ENCODE measurements at regions not wholly inside any gene's neighbourhood (a gene's known extent, or its start where the extent isn't known, plus 50 kb on each side); places are given as distances from the start of the nearest gene placed in this dataset.

GRCh38 chr16:59591480-59591879, 857.4 kb upstream of the GOT2 start:
- H3K9me3 Mint-ChIP-seq, result peaks cover 0 to 15% (median 0%) of the 10 kb centered on the region in 9 donors
- ATAC-seq (no peak), DNase-seq (no peak)
- H3K27me3 Mint-ChIP-seq, result no peaks in the 10 kb centered on the region
- H3K4me3 Mint-ChIP-seq, result no peak overlapping the region
- no peak overlapping the region for H3K27ac Mint-ChIP-seq
- POLR2A ChIA-PET, result no interaction called here
- no peaks in the 10 kb centered on the region for H3K4me1 Mint-ChIP-seq
- no peaks in the 10 kb centered on the region for H3K36me3 Mint-ChIP-seq

DNA sequence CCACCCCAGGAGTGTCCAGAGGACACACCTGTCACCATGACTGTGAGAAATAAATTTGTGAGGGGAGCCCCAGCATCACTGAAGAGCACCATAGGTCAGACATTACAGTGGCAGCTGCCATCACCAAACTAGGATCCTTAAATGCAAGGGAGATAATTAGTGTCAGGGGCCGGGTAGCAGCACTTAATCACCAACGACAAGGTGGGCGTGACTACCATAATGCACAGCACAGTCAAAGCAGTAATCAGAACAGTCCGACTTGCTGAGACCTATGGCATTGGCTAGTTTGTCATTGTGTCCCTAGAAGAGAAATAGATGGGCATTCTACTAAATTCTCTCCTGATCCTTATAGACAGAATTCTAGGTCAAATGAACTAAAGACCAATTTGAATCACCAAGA, 856.7 kb upstream of the GOT2 start:
- Mint-ChIP-seq H3K4me3 (no peak overlapping the region), H3K27ac (no peak overlapping the region), H3K27me3 (no peaks in the 10 kb centered on the region), H3K9me3 (peaks cover 0 to 15% (median 0%) of the 10 kb centered on the region in 9 donors), H3K4me1 (no peaks in the 10 kb centered on the region), H3K36me3 (no peaks in the 10 kb centered on the region)
- POLR2A ChIA-PET, result no interaction called here
- ATAC-seq, result no peak
- no peak for DNase-seq

- no peaks in the 10 kb centered on the region for H3K27me3 Mint-ChIP-seq
- H3K9me3 Mint-ChIP-seq, result peaks cover 0 to 17% (median 6%) of the 10 kb centered on the region in 9 donors
- no peaks in the 10 kb centered on the region for H3K4me1 Mint-ChIP-seq
- H3K36me3 Mint-ChIP-seq, result no peaks in the 10 kb centered on the region
- DNase-seq (no peak), ATAC-seq (no peak)
- no peak overlapping the region for H3K27ac Mint-ChIP-seq
- H3K4me3 Mint-ChIP-seq, result no peak overlapping the region
- POLR2A ChIA-PET, result no interaction called here
These were observed 852.2 kb upstream of the GOT2 start for GRCh38 chr16:59586331-59586730.

- Mint-ChIP-seq H3K27ac (no peak overlapping the region), H3K36me3 (no peaks in the 10 kb centered on the region), H3K4me1 (no peaks in the 10 kb centered on the region), H3K27me3 (no peaks in the 10 kb centered on the region), H3K9me3 (peaks cover 0 to 14% (median 2%) of the 10 kb centered on the region in 9 donors), H3K4me3 (no peak overlapping the region)
- POLR2A ChIA-PET, result no interaction called here
- ATAC-seq, result no peak
- DNase-seq, result no peak
These were observed 840.2 kb upstream of the GOT2 start for GRCh38 chr16:59574296-59574695.

DNA sequence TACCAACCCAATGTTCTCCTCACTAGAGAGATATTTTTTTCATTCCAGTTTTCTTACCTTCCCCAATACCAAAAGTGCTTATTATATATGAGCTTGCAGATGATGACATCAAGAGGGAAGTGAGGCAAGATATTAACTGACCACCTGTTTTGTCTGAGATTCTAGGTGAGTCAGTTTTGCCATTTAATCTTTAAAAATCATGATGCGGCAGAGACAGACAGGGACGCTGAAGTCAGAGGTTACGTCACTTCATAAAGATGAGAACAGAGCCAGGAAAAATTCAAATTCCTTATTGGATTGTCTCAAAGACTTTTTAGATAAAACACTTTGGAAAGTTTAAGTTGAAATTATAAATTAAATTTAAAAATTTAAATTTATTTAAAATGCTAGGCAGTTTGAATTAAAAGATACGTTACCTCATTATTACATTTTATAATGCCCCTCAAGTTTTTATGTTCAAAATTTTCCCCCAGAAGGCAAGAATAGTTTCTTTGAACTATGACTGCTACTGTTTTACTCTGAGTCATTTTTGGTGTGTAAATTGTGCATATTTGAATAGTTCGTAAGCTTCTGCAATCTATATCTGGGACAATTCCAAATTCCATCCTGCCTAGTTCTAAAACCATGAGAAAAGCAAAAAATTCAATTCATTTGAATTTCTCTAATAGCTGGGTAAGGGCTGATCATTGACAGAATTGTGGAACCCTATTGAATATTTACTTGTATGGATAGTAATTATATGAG, 839.6 kb upstream of the GOT2 start:
- H3K27me3 Mint-ChIP-seq, result no peaks in the 10 kb centered on the region
- H3K4me1 Mint-ChIP-seq, result no peaks in the 10 kb centered on the region
- DNase-seq (no peak), ATAC-seq (no peak)
- no peaks in the 10 kb centered on the region for H3K36me3 Mint-ChIP-seq
- no peak overlapping the region for H3K27ac Mint-ChIP-seq
- H3K9me3 Mint-ChIP-seq, result peaks cover 0 to 14% (median 2%) of the 10 kb centered on the region in 9 donors
- POLR2A ChIA-PET, result no interaction called here
- no peak overlapping the region for H3K4me3 Mint-ChIP-seq

DNA sequence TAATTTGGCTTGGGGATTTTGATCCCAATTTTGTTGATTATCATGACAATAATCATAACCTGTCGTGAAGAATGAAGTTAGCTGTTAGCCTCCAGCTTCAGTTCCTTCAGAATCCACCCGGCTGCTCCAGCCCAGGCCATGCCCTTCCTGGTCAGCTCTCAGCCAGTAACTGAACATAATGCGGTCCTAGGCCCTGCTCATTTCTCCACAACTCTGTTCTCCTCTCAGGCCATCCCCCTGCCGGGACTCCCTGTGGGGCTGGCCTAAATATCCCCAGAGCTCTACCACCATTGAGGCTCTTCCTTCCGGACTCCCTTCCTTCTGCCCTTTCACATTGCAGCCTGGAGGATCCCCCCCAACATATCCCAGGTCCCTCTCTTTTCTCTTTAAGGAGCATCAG, 833.4 kb upstream of the GOT2 start:
- DNase-seq (no peak), ATAC-seq (no peak)
- H3K27me3 Mint-ChIP-seq, result no peaks in the 10 kb centered on the region
- no peak overlapping the region for H3K27ac Mint-ChIP-seq
- H3K4me3 Mint-ChIP-seq, result no peak overlapping the region
- POLR2A ChIA-PET, result no interaction called here
- peaks cover 0 to 17% (median 5%) of the 10 kb centered on the region in 9 donors for H3K9me3 Mint-ChIP-seq
- no peaks in the 10 kb centered on the region for H3K4me1 Mint-ChIP-seq
- H3K36me3 Mint-ChIP-seq, result no peaks in the 10 kb centered on the region

GRCh38 chr16:59566446-59566845, 832.3 kb upstream of the GOT2 start:
- H3K27ac Mint-ChIP-seq, result no peak overlapping the region

DNA sequence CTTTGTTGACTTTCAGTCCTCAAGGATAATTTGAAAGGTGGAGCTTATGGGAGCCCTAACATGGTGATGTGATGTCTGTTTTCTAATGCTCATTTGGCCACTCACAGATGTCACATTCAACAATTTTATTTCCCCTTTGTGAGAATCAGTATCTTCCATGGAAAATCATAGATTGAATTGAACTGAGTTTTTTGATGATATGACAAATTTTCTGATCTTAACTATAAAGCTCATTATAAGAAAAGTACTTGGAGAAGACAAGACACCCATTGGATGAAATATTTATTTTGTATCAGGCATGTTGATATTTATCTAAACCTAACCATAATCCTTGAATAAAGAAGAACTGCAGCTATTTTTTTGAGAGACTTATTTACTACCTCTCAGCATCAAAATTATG, 824.6 kb upstream of the GOT2 start:
- ATAC-seq, result no peak

More at GRCh38 chr16:59566446-59566845, 832.3 kb upstream of the GOT2 start:
- H3K4me3 Mint-ChIP-seq, result no peak overlapping the region
- no peaks in the 10 kb centered on the region for H3K4me1 Mint-ChIP-seq
- ATAC-seq (no peak), DNase-seq (no peak)
- H3K9me3 Mint-ChIP-seq, result peaks cover 0 to 17% (median 3%) of the 10 kb centered on the region in 9 donors
- POLR2A ChIA-PET, result no interaction called here
- H3K36me3 Mint-ChIP-seq, result no peaks in the 10 kb centered on the region
- H3K27me3 Mint-ChIP-seq, result no peaks in the 10 kb centered on the region

GRCh38 chr16:59552164-59552563, 818.0 kb upstream of the GOT2 start:
- DNase-seq (no peak), ATAC-seq (no peak)
- POLR2A ChIA-PET, result no interaction called here

More for the DNA sequence above, 824.6 kb upstream of the GOT2 start:
- H3K27me3 Mint-ChIP-seq, result no peaks in the 10 kb centered on the region
- no peak overlapping the region for H3K27ac Mint-ChIP-seq
- H3K4me3 Mint-ChIP-seq, result no peak overlapping the region
- no peaks in the 10 kb centered on the region for H3K4me1 Mint-ChIP-seq
- H3K9me3 Mint-ChIP-seq, result peaks cover 0 to 16% (median 2%) of the 10 kb centered on the region in 9 donors
- POLR2A ChIA-PET, result no interaction called here
- H3K36me3 Mint-ChIP-seq, result no peaks in the 10 kb centered on the region
- DNase-seq, result no peak

DNA sequence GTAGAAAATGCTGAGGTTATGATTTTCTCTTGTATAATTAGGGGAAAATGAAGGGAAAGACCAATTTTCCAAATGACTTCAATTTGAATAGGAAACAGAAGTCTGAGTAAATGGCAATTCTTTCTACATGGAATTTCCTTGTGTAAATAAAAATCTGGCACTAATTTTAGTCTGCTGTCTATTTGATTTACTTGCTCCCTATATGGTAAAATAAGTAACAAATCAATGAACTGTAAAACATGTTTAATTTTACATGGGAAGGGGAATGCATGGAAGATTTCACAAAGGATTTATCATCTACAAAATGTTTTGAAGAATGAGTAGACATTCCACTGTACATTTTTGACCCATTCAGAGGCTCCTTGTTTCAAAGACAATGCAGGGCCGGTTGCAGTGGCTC, 811.6 kb upstream of the GOT2 start:
- Mint-ChIP-seq H3K36me3 (no peaks in the 10 kb centered on the region), H3K9me3 (peaks cover 0 to 10% (median 2%) of the 10 kb centered on the region in 9 donors), H3K27me3 (peaks cover 0 to 4% (median 0%) of the 10 kb centered on the region in 5 donors), H3K4me3 (no peak overlapping the region), H3K27ac (no peak overlapping the region), H3K4me1 (no peaks in the 10 kb centered on the region)
- POLR2A ChIA-PET, result no interaction called here
- DNase-seq, result no peak
- ATAC-seq, result no peak

More at GRCh38 chr16:59552164-59552563, 818.0 kb upstream of the GOT2 start:
- Mint-ChIP-seq H3K9me3 (peaks cover 0 to 23% (median 6%) of the 10 kb centered on the region in 9 donors), H3K4me3 (no peak overlapping the region), H3K4me1 (no peaks in the 10 kb centered on the region), H3K27me3 (peaks cover 0 to 4% (median 0%) of the 10 kb centered on the region in 5 donors), H3K36me3 (no peaks in the 10 kb centered on the region), H3K27ac (no peak overlapping the region)

- H3K4me3 Mint-ChIP-seq, result no peak overlapping the region
- peaks cover 0 to 3% (median 0%) of the 10 kb centered on the region in 5 donors for H3K27me3 Mint-ChIP-seq
- peaks cover 0 to 24% (median 4%) of the 10 kb centered on the region in 9 donors for H3K9me3 Mint-ChIP-seq
- H3K27ac Mint-ChIP-seq, result no peak overlapping the region
- no peak for DNase-seq
- ATAC-seq, result no peak
- no peaks in the 10 kb centered on the region for H3K36me3 Mint-ChIP-seq
- no peaks in the 10 kb centered on the region for H3K4me1 Mint-ChIP-seq
- POLR2A ChIA-PET, result no interaction called here
These were observed 809.5 kb upstream of the GOT2 start for GRCh38 chr16:59543641-59544040.

GRCh38 chr16:59540621-59541020, 806.5 kb upstream of the GOT2 start:
- Mint-ChIP-seq H3K4me1 (no peaks in the 10 kb centered on the region), H3K9me3 (peaks cover 0 to 39% (median 3%) of the 10 kb centered on the region in 9 donors), H3K4me3 (no peak overlapping the region), H3K36me3 (no peaks in the 10 kb centered on the region), H3K27ac (no peak overlapping the region), H3K27me3 (no peaks in the 10 kb centered on the region)
- POLR2A ChIA-PET, result no interaction called here
- DNase-seq, result no peak
- no peak for ATAC-seq

- no peak for DNase-seq
- no peak overlapping the region for H3K27ac Mint-ChIP-seq
- no peak overlapping the region for H3K4me3 Mint-ChIP-seq
- peaks cover 0 to 1% (median 0%) of the 10 kb centered on the region in 5 donors for H3K27me3 Mint-ChIP-seq
- POLR2A ChIA-PET, result no interaction called here
- H3K36me3 Mint-ChIP-seq, result no peaks in the 10 kb centered on the region
- no peak for ATAC-seq
- H3K9me3 Mint-ChIP-seq, result peaks cover 0 to 39% (median 4%) of the 10 kb centered on the region in 9 donors
- no peaks in the 10 kb centered on the region for H3K4me1 Mint-ChIP-seq
These were observed 801.2 kb upstream of the GOT2 start for GRCh38 chr16:59535298-59535697.

Measured in naive thymus-derived CD8-positive, alpha-beta T cell (primary cell).